Progenitor cell of endocrine pancreas (in vitro differentiated cells): ENCODE measurements at regions not wholly inside any gene's neighbourhood (a gene's known extent, or its start where the extent isn't known, plus 50 kb on each side); places are given as distances from the start of the nearest gene placed in this dataset.

Experiments used
- DNase-seq: peaks from one replicate; pipeline ENCODE4 v3.0.0; 2021; ENCODE audit warnings: low spot score; ENCODE audit not compliant: unreplicated experiment
- H3K27ac Mint-ChIP-seq: 2 replicates; pipeline ENCODE4 v1.8.0; 2021; ENCODE audit warnings: mild to moderate bottlenecking, moderate library complexity, mixed read lengths
- H3K27me3 Mint-ChIP-seq: 2 replicates; pipeline ENCODE4 v1.8.0; 2021; ENCODE audit warnings: mixed read lengths
- H3K36me3 Mint-ChIP-seq: 2 replicates; pipeline ENCODE4 v1.8.0; 2022; ENCODE audit warnings: mixed read lengths; ENCODE audit not compliant: insufficient read depth
- H3K4me1 Mint-ChIP-seq: 2 replicates; pipeline ENCODE4 v1.8.0; 2021; ENCODE audit warnings: low read depth, mixed read lengths
- H3K4me3 Mint-ChIP-seq: 2 replicates; pipeline ENCODE4 v1.8.0; 2021; ENCODE audit warnings: low read depth, mild to moderate bottlenecking, moderate library complexity, mixed read lengths
- H3K9me3 Mint-ChIP-seq: 2 replicates; pipeline ENCODE4 v1.8.0; 2021; ENCODE audit warnings: low read depth, mixed read lengths
- CTCF ChIP-seq: fragments of 200-600 bp; sonication (generic); IDR thresholded peaks from one replicate; pipeline ENCODE4 v1.5.0; 2021; ENCODE audit warnings: antibody characterized with exemption, mild to moderate bottlenecking; ENCODE audit not compliant: unreplicated experiment

- no peak for DNase-seq
- Mint-ChIP-seq H3K9me3 (peaks cover 9% of the 10 kb centered on the region), H3K36me3 (peaks cover 2% of the 10 kb centered on the region), H3K27ac (peak overlapping the region; percentile 76), H3K27me3 (no peaks in the 10 kb centered on the region), H3K4me3 (no peak overlapping the region), H3K4me1 (peaks cover 6% of the 10 kb centered on the region)
- TF ChIP-seq CTCF: no peak
These were observed 581.6 kb downstream of the ETV1 start for GRCh38 chr7:13407911-13408310.

DNA sequence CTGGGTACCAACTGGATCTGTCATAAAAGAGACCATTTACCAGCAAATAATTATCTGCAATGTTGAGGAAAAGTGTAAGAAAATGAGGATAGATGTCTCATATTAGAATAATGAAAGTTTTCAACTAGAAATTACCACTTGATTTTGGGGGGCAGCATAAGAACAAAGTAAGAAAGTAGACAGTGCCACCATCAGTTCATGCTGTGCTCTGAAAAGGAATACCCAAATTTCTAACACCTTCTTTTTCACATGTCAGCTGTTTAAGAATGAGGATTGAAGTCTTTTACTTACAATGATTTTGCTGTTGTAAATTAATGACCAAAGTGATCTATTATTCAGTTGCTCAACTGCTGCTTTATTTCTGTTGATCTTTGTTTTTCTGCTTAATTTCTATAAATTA lies 578.3 kb downstream of the ETV1 start:
- Mint-ChIP-seq H3K27ac (no peak overlapping the region), H3K9me3 (peaks cover 9% of the 10 kb centered on the region), H3K4me1 (peaks cover 26% of the 10 kb centered on the region), H3K36me3 (peaks cover 2% of the 10 kb centered on the region), H3K4me3 (no peak overlapping the region), H3K27me3 (no peaks in the 10 kb centered on the region)
- TF ChIP-seq CTCF: no peak
- DNase-seq: no peak

DNA sequence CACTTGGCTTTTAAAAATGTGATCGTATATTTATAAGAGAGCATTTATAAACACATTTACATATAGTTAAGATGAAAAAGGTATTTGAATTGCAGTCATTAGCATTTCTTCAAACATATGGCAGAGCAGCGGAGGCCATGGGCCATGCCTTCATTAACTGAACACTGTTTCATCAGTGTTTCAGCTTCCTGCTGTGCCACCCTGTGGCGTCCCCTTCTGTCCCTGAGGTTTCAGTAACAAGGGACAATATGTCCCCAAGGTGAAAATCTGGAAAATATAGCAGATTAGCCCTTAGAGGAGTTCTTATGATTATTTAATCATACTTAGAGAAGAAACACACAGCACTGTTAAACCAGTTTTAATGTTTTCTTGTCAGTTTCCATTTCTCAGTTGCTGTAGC lies 577.8 kb downstream of the ETV1 start:
- H3K36me3 Mint-ChIP-seq: peaks cover 2% of the 10 kb centered on the region
- H3K9me3 Mint-ChIP-seq: peaks cover 9% of the 10 kb centered on the region
- no peak overlapping the region for H3K27ac Mint-ChIP-seq
- H3K4me3 Mint-ChIP-seq: no peak overlapping the region
- TF ChIP-seq CTCF: no peak
- no peaks in the 10 kb centered on the region for H3K27me3 Mint-ChIP-seq
- H3K4me1 Mint-ChIP-seq: peaks cover 26% of the 10 kb centered on the region
- DNase-seq: no peak

GRCh38 chr7:13414181-13414580 lies 575.3 kb downstream of the ETV1 start:
- H3K9me3 Mint-ChIP-seq: peaks cover 7% of the 10 kb centered on the region
- peaks cover 20% of the 10 kb centered on the region for H3K4me1 Mint-ChIP-seq
- no peak for TF ChIP-seq CTCF
- H3K4me3 Mint-ChIP-seq: no peak overlapping the region
- H3K27me3 Mint-ChIP-seq: no peaks in the 10 kb centered on the region
- peak overlapping the region; percentile 90 for H3K27ac Mint-ChIP-seq
- H3K36me3 Mint-ChIP-seq: peaks cover 3% of the 10 kb centered on the region
- no peak for DNase-seq

DNA sequence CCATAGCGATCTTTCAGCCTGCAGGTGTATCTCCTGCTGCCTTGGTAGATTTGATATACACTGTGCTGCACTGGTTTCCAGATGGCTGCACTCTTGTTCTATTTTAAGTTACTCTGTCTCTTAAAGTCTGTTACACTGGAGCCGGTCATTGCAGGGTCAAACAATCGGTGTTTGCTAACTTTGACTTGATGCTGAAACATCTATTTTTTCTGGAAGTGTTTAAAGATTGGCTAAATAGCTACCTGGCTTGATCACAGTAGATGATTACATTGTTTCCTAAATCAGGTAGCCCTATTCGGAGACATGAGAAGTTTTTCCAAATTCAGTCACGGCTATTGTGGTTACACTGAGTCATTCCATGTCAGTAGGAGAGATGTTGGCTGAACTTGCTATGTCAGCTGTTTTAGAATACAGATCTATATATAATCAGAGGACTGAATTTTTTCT lies 574.8 kb downstream of the ETV1 start:
- Mint-ChIP-seq H3K27ac (peak overlapping the region; percentile 90), H3K27me3 (no peaks in the 10 kb centered on the region), H3K4me1 (peaks cover 20% of the 10 kb centered on the region), H3K36me3 (peaks cover 4% of the 10 kb centered on the region), H3K9me3 (peaks cover 7% of the 10 kb centered on the region), H3K4me3 (peak overlapping the region; percentile 30)
- TF ChIP-seq CTCF: no peak
- no peak for DNase-seq
